ENCODE measurements at regions not wholly inside any gene's neighbourhood (a gene's known extent, or its start where the extent isn't known, plus 50 kb on each side); places are given as distances from the start of the nearest gene placed in this dataset.

GRCh38 chr12:34289431-34290380 is 267.4 kb downstream of the ALG10 start:
- DNase-seq (ENCODE audit: low read depth in 3 of 3, low spot score in 2 of 3) = no peak

GRCh38 chr12:34290381-34290995 is 268.2 kb downstream of the ALG10 start:
- no peak for DNase-seq (ENCODE audit: low read depth in 3 of 3, low spot score in 2 of 3)

- no peak for DNase-seq (ENCODE audit: low read depth in 3 of 3, low spot score in 2 of 3)
These were observed 268.7 kb downstream of the ALG10 start for GRCh38 chr12:34291001-34291400.

DNA sequence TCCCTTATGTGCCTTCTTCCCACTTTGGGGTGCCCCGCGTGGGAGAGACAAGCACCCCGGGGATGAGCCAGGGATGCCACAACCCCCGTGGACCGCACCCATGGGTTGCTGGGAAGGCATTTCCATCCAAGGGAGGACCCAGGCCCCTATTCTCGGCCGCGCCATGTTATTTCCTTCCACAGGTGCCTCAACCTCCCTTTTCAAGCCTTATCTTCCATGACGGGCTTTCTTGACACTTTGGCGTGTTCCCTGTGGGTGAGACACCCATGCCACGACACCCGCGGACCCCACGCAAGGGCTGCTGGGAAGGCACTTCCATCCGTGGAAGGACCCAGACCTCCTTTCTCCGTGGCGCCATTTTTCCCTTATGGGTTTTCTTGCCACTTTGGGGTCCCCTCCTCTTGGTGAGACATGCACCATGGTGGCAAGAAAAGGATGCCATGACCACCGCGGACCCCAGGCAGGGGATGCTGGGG is 269.2 kb downstream of the ALG10 start:
- DNase-seq (ENCODE audit: low read depth in 3 of 3, low spot score in 2 of 3) = no peak

DNA sequence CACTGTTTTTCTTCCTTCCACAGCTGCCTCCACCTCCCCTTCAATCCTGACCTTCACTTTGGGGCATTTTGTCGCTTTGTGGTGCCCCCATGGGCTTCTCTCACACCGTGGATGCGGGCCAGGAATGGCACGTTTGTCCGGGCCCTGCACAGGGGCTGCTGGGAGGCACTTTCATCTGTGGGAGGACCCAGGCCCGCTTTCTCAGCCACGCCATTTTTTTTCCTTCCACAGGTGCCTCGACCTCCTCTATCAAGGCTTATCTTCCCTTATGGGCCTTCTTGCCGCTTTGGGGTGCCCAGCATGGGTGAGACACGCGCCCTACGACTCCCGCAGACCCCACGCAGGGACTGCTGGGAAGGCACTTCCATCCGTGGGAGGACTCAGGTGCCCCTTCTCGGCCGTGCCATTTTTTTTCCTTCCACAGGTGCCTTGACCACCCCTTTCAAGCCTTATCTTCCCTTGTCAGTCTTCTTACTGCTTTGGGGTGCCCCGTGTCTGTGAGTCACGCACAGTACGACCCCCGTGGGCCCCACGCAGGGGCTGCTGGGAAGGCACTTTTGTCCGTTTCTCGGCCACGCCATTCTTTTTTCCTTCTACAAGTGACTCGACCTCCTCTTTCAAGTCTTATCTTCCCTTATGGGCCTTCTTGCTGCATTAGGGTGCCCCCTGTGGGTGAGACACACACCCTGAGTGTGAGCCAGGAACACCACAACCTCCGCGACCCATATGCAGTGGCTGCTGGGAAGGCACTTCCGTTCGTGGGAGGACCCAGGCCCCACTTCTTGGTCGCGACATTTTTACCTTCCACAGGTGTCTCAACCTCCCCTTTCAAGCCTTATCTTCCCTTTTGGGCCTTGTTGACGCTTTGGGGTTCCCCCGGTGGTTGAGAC is 270.7 kb downstream of the ALG10 start:
- DNase-seq (ENCODE audit: low read depth in 3 of 3, low spot score in 2 of 3) = no peak

DNA sequence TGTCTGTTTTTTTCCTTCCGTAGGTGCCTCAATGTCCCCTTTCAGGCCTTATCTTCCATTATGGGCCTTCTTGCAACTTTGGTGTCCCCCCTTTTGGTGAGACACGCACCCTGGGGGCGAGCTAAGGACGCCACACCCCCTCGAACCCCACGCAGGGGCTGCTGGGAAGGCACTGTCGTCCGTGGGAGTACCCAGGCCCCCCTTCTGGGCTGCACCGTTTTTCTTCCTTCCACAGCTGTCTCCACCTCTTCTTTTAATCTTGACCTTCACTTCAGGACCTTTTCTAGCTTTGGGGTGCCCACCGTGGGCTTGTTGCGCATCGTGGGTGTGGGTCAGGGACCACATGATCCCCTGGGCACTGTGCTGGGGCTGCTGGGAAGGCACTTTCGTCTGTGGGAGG is 271.8 kb downstream of the ALG10 start:
- no peak for DNase-seq (ENCODE audit: low read depth in 3 of 3, low spot score in 2 of 3)

GRCh38 chr12:34294671-34295365 is 272.5 kb downstream of the ALG10 start:
- DNase-seq (ENCODE audit: low read depth in 3 of 3, low spot score in 2 of 3) = no peak

GRCh38 chr12:34295366-34296142 is 273.3 kb downstream of the ALG10 start:
- no peak for DNase-seq (ENCODE audit: low read depth in 3 of 3, low spot score in 2 of 3)

DNA sequence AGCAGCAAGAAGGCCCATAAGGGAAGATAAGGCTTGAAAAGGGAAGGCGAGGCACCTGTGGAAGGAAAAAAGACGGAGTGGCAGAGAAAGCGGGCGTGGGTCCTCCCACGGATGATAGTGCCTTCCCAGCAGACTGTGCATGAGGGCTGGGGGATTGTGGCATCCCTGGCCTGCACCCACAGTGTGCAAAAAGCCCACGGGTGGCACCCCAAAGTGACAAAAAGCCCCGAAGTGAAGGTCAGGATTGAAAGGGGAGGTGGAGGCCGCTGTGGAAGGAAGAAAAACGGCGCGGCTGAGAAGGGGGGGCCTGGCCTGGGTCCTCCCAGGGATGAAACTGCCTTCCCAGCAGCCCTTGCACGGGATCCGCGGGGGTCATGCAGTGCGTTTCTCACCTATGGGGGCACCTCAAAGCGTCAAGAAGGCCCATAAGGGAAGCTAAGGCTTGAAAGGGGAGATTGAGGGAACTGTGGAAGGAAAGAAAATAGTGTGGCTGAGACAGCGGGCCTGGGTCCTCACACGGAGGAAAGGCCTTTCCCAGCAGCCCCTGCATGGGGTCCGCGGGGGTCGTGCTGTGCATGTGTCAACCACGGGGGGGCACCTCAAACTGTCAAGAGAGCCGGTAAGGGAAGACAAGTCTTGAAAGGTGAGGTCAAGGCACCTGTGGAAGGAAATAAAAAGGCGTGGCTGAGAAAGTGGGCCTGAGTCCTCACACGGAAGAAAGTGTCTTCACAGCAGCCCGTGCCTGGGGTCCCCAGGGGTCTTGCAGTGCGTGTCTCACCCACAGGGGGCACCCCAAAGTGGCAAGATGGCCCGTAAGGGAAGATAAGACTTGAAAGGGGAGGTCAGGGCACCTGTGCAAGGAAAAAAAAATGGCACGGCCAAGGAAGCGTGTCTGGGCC is 274.1 kb downstream of the ALG10 start:
- DNase-seq (ENCODE audit: low read depth in 3 of 3, low spot score in 2 of 3) = no peak

DNA sequence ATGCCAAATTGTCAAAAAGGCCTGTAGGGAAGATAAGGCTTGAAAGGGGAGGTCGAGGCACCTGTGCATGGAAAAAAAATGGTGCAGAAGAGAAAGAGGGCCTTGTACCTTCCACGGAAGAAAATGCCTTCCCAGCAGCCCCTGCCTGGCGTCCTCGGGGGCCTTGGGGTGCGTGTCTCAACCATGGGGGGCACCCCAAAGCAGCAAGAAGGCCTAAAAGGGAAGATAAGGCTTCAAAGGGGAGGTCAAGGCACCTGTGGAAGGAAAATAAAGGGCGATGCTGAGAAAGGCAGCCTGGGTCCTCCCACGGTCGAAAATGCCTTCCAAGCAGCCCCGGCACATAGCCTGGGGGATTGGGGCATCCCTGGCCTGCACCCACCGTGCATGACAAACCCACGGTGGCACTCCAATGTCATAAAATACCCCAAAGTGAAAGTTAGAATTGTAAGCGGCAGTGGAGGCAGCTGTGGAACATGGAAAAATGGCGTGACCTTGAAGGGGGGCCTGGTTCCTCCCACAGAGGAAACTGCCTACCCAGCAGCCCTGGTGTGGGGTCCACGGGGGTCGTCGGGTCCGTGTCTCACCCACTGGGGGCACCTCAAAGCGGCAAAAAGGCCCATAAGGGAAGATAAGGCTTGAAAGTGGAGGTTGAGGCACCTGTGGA is 275.0 kb downstream of the ALG10 start:
- DNase-seq (ENCODE audit: low read depth in 3 of 3, low spot score in 2 of 3) = no peak

DNA sequence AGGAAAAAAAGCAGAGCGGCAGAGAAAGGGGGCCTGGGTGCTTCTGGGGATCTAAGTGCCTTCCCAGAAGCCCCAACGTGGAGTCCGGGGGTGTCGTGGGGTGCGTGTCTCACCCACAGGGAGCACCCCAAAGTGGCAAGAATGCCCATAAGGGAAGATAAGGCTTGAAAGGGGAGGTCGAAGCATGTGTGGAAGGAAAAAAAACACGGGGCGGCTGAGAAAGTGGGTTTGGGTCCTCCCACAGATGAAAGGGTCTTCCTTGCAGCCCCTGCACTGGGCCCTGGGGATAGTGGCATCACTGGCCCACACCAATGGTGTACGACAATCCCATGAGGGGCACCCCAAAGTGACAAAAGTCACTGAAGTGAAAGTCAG is 275.5 kb downstream of the ALG10 start:
- no peak for DNase-seq (ENCODE audit: low read depth in 3 of 3, low spot score in 2 of 3)

DNA sequence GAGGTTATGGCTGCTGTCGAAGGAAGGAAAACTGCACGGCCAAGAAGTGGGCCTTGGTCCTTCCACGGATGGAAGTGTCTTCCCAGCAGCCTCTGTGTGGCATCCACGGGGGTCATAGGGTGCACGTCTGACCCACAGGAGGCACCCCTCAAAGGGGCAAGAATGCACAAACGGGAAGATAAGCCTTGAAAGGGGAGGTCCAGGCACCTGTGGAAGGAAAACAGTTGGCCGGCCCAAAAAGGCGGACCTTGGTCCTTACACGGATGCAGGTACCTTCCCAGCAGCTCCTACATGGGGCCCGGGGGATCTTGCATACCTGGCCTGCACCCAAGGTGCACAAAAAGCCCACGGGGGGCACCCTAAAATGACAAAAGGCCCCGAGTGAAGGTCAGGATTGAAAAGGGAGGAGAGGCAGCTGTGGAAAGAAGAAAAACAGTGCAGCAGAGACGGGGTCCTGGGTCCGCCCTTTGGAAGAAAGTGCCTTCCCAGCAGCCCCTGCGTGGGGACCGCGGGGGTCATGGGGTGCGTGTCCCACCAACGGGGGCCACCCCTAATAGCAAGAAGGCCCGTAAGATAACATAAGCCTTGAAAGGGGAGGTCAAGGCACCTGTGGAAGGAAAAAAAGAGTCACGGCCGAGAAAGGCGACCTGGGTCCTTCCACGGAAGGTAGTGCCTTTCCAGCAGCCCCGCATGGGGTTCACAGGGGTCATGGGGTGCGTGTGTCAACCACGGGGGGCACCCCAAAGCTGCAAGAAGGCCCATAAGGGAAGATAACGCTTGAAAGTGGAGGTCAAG is 276.1 kb downstream of the ALG10 start:
- DNase-seq (ENCODE audit: low read depth in 3 of 3, low spot score in 2 of 3) = no peak

DNA sequence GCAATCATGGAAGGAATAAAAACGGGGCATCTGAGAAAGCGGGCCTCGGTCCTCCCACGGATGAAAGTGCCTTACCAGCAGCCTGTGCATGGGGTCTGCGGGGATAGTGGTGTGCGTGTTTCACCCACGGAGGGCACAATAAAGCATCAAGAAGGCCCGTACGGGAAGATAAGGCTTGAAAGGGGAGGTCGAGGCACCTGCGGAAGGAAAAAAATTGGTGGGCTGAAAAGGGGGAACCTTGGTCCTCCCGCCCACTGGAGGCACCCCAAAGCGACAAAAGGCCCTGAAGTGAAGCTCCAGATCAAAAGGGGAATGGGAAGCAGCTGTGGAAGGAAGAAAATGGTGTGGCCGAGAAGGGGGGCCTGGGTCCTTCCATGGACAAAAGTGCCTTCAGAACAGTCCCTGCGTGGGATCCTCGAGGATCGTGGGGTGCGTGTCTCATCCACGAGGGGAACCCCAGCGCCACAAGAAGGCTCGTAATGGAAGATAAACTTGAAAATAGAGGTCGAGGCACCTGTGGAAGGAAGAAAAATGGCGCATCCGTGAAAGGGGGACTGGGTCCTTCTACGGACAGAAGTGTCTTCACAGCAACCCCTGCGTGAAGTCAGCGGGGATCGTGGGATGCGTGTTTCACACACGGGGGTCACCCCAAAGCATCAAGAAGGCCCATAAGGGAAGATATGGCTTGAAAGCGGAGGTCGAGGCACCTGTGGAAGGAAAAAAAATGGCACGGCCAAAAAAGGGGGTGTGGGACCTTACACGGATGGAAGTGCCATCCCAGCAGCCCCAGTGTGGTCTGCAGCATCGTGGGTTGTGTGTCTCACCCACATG is 276.9 kb downstream of the ALG10 start:
- DNase-seq (ENCODE audit: low read depth in 3 of 3, low spot score in 2 of 3) = no peak

GRCh38 chr12:34299802-34300193 is 277.5 kb downstream of the ALG10 start:
- DNase-seq (ENCODE audit: low read depth in 3 of 3, low spot score in 2 of 3) = no peak

DNA sequence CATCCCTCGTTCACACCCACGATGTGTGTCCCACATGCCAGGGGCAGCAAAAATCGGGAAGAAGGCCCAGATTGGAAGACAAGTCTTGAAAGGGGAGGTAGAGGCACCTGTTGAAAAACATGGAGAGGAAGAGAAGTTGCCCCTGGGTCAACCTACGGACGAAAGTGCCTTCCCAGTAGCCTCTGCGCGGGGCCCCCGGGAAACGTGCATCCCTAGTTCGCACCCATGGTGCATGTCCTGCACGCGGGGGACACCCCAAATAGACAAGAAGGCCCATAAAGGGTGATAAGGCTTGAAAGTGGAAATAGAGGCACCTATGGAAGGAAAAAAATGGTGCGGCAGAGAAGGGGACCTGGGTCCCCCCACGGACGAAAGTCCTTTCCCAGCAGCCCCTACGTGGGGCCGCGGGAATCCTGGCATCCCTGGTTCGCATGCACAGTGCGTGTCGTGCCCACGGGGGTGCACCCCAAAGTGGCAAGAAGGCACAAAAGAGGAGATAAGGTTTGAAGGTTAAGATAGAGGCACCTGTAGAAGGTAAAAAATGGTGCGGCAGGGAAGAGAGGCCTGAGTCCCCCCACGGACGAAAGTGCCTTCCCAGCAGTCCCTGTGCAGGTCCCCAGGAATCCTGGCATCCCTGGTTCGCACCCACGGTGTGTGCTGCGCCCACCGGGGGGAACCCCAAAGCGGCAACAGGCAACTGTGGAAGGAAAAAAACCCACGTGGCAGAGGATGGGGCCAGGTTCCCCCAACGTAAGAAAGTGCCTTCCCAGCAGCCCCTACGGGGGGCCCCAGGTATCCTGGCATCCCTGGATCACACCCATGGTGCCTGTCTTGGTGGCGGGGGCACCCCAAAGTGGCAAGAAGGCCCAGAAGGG is 278.3 kb downstream of the ALG10 start:
- DNase-seq (ENCODE audit: low read depth in 3 of 3, low spot score in 2 of 3) = no peak
